Right renal pelvis (tissue), 4 donors: ENCODE measurements at regions not wholly inside any gene's neighbourhood (a gene's known extent, or its start where the extent isn't known, plus 50 kb on each side); places are given as distances from the start of the nearest gene placed in this dataset.

Source experiments
- DNase-seq, 4 donors: peaks; one replicate each; pipeline ENCODE4 v3.0.0-alpha.2; 2013; ENCODE audit warnings: low read depth in 4 of 4, low spot score in 3 of 4, missing footprints in 1 of 4

GRCh38 chr1:34405266-34405959 lies 228.7 kb downstream of the C1orf94 start:
- no peak for DNase-seq

DNA sequence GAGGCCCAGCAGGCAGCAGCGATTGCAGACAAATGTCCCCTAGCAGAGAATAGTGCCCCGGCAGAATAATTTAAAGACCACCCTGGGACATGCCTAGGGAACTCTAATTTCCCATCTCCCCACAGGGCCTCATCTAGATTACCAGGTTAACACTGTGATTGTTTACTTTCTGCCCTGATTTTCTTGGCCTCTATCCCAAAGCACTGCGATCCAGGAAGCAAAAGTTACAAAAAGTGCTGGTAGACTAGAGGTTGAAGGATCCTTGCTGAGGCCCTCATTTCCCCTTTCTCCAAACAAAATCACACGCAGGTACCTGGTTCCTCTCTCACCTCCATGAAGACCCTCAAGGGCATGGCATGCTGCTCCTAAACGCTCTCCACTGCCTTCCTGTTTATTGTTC lies 229.7 kb downstream of the C1orf94 start:
- no peak for DNase-seq

DNA sequence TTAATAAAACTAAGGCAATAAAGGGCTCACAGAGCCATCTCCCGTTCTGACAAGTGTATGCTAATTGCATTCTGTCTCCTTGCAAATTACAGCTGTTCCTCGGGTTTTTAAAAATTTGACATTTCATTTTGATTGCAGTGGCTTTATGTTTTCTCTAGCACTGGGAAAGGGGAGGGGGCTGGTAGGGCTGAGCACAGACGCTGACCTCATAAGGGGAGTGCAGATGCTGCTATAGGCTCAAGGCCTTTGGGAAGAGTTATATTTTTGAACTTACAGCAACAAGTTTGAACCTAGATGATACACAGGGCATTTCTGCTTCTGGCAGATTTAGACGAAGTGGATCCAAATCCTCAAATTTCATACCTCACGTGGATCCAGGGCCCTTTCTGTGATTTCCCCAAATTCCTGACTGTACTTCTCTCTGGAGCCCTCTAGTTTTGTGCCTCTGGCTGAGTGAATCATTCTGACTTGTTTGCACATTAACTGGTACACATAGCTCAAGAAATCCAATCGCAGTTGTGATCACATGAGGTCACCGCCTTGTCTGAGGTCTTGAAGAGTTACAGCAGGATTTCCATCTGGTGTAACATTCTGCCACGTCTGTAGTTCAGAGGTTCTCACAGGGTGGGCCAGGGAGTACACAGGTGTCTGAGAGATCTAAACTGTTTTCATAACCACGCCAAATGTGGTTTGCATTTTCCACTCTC lies 230.3 kb downstream of the C1orf94 start:
- peak in 1 of 4 donors; percentile 26 for DNase-seq

DNA sequence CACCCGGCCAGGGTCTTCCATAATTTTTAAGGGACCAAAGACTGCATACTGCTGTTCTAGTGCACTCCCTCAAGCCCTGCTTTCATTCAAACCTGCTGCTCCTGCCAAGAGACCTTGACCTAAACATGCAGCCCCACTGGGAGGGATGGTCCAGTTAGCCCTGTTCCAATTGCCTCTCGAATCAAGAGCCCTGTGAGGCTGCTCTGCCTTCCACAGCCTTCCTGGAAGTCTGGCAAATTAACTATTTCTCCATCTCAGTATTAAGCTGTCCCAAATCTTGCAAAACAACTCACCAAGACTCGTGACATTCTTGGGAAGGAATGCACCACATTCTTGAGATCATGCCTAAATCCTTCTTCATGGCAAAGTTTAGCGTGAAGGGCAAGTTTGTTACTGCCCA lies 231.3 kb downstream of the C1orf94 start:
- no peak for DNase-seq

DNA sequence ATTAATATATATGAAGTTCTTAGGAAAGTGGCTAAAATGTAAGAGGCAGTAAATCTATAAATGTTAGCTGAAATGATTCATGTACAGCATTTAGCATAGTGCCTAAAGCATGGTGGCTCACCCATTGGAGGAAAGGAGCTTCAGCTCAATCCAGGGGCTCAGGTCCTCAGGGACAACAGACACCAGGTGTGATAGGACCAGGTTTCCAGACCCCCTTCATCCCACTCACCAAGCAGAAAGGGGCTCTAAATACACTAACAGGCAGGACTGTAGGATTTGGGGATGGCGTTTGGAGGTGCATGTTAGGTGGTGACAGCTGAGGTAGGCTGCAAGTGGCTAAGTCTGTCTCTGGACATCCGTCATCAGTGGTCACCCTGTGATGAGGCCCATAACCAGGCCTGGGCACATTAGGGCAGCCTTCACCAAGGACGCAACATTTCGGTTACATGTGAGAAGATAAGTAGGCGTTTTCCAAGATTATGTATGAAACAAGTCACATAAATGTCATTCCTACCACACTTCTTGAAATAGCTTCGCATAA lies 233.1 kb downstream of the C1orf94 start:
- DNase-seq, result no peak

GRCh38 chr1:34412598-34413370 lies 236.1 kb downstream of the C1orf94 start:
- no peak for DNase-seq

DNA sequence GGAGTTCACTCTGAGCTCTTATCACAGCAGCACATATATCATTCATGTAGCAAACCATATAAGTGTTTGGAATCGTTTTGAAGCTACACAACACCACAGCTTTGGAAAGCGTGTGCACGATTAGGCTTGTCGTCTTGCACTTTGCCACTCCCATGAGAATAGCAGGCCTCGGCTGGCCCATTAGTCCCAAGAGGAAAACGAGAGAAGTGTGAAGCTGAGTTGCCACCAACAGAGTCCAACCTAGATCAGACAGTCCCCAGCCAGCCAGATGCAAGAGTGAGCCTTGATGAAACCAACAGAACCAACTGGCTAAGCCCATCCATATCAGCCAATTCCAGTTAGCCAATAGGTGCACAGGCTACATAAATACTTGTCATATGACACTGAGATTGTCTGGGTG lies 238.4 kb downstream of the C1orf94 start:
- DNase-seq, result no peak

DNA sequence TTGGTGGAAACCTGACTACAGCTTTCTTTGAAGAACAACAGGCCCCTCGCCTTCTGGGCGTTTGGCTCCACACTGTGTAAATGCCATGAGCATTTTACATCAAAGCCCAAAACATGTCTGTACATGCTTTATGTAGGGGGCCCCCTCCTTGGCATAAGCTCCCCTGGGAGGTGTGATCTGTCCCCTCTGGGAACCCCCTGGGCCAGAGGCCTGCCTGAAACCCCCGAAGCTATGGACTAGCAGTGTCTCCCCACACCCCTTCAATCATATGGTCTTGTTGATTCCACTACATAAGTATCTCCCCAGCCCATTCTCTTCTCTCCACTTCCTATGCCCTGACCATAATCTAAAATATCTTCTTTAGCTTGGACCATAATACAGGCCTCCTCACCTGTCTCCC lies 241.5 kb downstream of the C1orf94 start:
- no peak for DNase-seq

- DNase-seq, result peak in 2 of 4 donors; percentile 29 to 32
These were observed 243.0 kb downstream of the C1orf94 start for GRCh38 chr1:34419663-34420136.

DNA sequence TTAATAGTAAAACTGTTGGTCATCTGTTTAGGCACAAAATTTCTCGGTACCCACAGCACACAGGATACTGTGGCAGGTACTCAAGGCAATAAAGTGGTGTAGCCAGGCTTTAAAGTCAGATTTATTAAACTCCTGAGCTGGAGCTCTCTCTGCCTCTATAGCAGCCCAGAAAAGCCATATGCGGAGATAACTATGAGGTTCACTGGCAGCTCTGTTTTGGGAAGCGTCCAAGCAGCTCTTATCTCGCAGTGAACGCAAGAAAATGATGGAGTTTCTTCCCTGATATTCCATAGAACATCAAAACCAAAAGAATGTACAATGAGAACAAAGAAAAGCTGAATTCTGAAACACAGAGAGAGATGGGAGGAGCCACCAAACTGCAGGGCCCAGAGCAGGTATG lies 248.3 kb downstream of the C1orf94 start:
- no peak for DNase-seq

- DNase-seq, result no peak
These were observed 249.1 kb downstream of the C1orf94 start for GRCh38 chr1:34425785-34426184.

DNA sequence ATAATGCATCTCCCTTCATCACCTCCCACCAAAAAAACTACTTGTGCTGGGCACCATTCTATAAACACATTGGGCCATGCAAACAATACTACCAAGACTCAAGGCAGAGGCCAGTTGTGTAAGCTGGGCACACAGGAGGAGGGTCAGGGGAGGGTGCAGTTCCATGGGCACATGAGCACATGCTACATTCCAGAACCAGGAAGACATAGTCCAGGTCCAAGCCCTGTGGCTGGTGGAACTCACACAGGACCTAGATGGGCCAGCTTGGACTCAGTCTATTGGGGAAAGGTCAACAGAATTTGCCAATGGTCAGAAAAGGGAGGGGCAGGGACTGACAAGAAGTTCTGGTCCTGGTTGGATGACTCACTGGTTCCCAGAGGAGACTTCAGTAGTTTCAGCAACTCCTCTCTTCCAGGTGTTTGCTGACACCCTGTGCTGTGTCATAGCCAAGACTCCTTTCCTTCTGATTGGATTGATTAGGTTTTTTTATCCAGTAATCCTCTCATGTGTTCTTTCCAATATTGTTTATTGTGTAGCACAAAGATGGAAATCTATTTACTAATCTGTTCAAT lies 249.7 kb downstream of the C1orf94 start:
- no peak for DNase-seq

DNA sequence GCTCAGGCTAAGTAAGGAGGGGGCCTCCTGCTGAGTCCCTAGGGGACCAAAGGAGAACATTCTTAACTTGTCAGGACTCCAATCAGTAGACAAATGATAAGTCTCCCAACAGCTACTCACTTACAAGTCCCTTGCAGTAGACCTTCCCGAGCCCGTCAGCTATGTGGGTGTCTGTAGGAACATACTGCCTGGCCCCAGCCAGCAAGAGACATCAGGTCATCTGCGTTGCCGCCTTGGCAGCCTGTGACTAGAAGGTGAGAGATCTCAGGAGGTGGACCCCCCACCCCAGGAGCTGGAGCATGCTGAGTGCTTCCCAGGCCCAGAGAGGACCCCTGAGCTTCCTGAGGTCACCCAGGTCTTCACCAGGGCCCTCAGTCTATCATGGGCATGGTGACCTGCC lies 250.5 kb downstream of the C1orf94 start:
- DNase-seq, result no peak

DNA sequence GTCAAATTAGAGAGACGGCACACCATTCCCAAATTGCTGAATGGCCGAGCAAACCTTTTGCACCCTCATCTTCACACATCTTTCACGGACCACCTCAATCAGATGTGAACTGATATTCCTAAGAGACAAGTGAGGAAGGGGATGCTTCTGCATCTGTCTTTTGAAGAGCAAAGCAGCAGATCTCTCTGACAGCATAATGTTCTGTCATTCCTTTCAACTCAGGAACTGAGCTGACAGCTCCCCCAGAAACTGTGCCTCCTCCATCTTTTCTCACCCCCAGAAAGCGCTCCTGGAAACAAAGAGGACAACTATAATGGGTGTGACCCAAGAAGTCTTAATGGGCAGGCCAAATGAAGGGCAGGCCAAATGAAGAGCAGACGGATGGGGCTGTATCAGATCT lies 256.4 kb downstream of the C1orf94 start:
- no peak for DNase-seq

GRCh38 chr1:34436836-34437235 lies 260.1 kb downstream of the C1orf94 start:
- DNase-seq, result no peak

GRCh38 chr1:34441259-34442069 lies 264.8 kb downstream of the C1orf94 start:
- no peak for DNase-seq

DNA sequence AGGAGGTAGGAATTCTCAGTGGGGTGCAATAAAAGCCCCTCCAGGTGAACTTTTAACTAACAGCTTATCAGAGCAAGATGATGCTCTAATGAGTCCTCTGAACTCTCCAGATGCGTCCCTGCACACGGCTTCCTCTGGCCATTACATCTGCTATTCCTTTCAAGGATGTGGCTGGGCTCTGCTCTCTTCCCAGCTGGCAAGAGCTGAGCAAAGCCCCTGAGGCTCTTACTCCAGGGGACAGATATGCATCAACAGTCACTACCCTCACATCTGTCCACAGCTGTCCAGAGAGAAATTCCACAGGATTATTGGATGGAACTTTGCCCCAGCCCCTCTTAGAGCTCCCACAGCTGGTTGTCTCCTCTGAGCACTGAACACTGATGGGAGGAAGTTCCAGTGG lies 267.8 kb downstream of the C1orf94 start:
- DNase-seq, result no peak

DNA sequence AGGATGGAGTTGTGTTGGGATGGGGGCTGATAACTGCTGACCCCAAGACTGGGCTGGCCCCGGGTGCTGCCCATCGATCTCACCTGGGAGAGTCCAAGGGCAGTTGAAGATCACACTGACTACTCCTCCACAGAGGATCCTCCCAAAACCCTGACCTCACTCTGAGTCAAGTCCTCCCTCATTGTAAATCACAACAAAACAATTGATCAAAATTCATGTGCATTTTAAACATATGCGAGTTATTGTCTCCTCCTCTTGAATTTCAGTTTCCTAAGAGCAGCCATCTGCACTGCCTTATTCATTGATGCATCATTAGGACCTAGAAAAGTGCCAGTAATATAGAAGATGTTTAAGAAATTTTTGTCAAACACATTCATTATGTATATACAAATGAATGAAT lies 273.6 kb downstream of the C1orf94 start:
- DNase-seq, result no peak

DNA sequence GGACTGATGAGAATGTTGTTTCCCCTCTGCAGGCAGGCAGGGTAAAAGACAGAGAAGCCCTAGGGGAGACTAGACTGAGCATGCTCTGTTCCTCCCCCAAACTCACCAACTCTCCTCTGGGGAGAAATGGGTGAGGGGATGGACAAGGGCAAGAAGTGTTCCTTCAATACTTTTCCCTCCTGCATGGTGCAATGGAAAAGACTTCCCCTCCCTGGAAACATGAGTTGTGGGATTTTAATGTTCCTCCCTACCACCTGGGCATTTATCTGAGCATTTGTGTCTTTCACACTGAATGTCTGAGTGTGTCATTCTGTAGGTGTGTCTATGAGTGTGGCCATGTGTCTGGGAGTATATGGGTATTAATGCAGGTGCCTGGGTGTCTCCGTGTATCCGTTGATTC lies 275.7 kb downstream of the C1orf94 start:
- DNase-seq, result no peak

- no peak for DNase-seq
These were observed 278.4 kb downstream of the C1orf94 start for GRCh38 chr1:34455121-34455520.
